ENCODE measurements at regions not wholly inside any gene's neighbourhood (a gene's known extent, or its start where the extent isn't known, plus 50 kb on each side); places are given as distances from the start of the nearest gene placed in this dataset.
A peak's percentile ranks its signal among the peaks of the same experiment; 100 is the strongest.

GRCh38 chr13:94784066-94784465, 71.7 kb upstream of the SOX21 start:
- no peaks in the 10 kb centered on the region for H3K36me3 ChIP-seq (ENCODE audit: control insufficient read depth in 4 of 4, insufficient read depth in 4 of 4, low read length in 4 of 4)
- 88 to 91% methylated on average over 6 of the region's 6 CpGs for WGBS, 2 donors
- no peak overlapping the region for H3K4me3 ChIP-seq
- ATAC-seq (ENCODE audit: insufficient read depth, low FRiP score) (no peak), DNase-seq (peak; percentile 18 to 60 (median 52))
- H3K9me3 ChIP-seq (ENCODE audit: control insufficient read depth in 4 of 4, insufficient read depth in 3 of 4, low read length in 3 of 4) = peaks cover 0 to 3% (median 0%) of the 10 kb centered on the region in 4 donors
- no peaks in the 10 kb centered on the region for H3K4me1 ChIP-seq (ENCODE audit: control insufficient read depth in 5 of 5, insufficient read depth in 5 of 5, low read length in 5 of 5)
- H3K27me3 ChIP-seq (ENCODE audit: control insufficient read depth in 3 of 3, insufficient read depth in 3 of 3, low read length in 2 of 3) = no peaks in the 10 kb centered on the region
- TF ChIP-seq CTCF (IDR thresholded peaks at IDR 0.05; ENCODE audit: control extremely low read depth, extremely low read depth) = no peak
- no peak overlapping the region for H3K27ac ChIP-seq (ENCODE audit: low read depth in 1 of 2, low read length in 1 of 2)
- no peak overlapping the region for H3K9ac ChIP-seq (ENCODE audit: insufficient read depth in 1 of 2, low read length in 2 of 2)

DNA sequence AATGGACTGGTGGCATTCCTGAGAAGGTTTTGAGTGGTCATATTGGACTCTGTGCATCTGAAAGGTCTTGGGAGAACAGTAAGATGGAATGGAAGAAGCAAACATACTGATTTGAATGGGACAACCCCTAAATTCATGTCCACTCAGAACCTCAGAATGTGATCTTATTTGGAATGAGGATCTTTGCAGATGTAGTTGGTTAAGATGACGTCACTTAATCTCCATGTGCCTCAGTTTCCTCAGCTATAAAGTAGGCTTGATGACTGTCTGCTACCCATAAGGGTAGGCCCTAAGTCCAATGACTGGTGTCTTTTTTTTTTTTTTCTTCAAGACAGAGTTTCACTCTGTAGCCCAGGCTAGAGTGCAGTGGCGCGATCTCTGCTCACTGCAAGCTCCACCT, 71.1 kb upstream of the SOX21 start:
- no peak for TF ChIP-seq CTCF (IDR thresholded peaks at IDR 0.05; ENCODE audit: control extremely low read depth, extremely low read depth)
- no peak overlapping the region for H3K27ac ChIP-seq (ENCODE audit: low read depth in 1 of 2, low read length in 1 of 2)
- H3K4me1 ChIP-seq (ENCODE audit: control insufficient read depth in 5 of 5, insufficient read depth in 5 of 5, low read length in 5 of 5) = no peaks in the 10 kb centered on the region
- peaks cover 0 to 3% (median 0%) of the 10 kb centered on the region in 4 donors for H3K9me3 ChIP-seq (ENCODE audit: control insufficient read depth in 4 of 4, insufficient read depth in 3 of 4, low read length in 3 of 4)
- H3K27me3 ChIP-seq (ENCODE audit: control insufficient read depth in 3 of 3, insufficient read depth in 3 of 3, low read length in 2 of 3) = no peaks in the 10 kb centered on the region
- H3K36me3 ChIP-seq (ENCODE audit: control insufficient read depth in 4 of 4, insufficient read depth in 4 of 4, low read length in 4 of 4) = no peaks in the 10 kb centered on the region
- no peak overlapping the region for H3K4me3 ChIP-seq
- DNase-seq = no peak
- H3K9ac ChIP-seq (ENCODE audit: insufficient read depth in 1 of 2, low read length in 2 of 2) = no peak overlapping the region
- ATAC-seq (ENCODE audit: insufficient read depth, low FRiP score) = no peak
- 96% methylated on average over 3 of the region's 3 CpGs for WGBS, 2 donors

DNA sequence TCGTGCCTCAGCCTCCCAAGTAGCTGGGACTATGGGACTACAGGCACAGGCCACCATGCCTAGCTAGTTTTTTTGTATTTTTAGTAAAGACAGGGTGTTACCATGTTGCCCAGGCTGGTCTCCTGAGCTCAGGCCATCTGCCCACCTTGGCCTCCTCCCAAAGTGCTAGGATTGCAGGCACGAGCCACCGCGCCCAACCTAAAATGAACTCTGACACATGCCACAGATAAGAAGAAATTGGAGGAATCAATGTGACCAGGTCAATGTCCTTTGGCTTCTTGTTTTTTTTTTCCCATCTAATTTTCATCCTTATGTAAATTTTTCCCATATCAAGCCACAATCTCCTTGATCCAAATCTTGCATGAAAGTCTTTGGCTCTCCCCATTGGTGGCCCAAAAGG, 68.1 kb upstream of the SOX21 start:
- TF ChIP-seq CTCF (IDR thresholded peaks at IDR 0.05; ENCODE audit: control extremely low read depth, extremely low read depth) = no peak
- WGBS, 2 donors = 87 to 94% methylated on average over 4 of the region's 4 CpGs
- DNase-seq (no peak), ATAC-seq (ENCODE audit: insufficient read depth, low FRiP score) (no peak)
- H3K36me3 ChIP-seq (ENCODE audit: control insufficient read depth in 4 of 4, insufficient read depth in 4 of 4, low read length in 4 of 4) = no peaks in the 10 kb centered on the region
- no peak overlapping the region for H3K27ac ChIP-seq (ENCODE audit: low read depth in 1 of 2, low read length in 1 of 2)
- H3K4me3 ChIP-seq = no peak overlapping the region
- H3K27me3 ChIP-seq (ENCODE audit: control insufficient read depth in 3 of 3, insufficient read depth in 3 of 3, low read length in 2 of 3) = no peaks in the 10 kb centered on the region
- H3K4me1 ChIP-seq (ENCODE audit: control insufficient read depth in 5 of 5, insufficient read depth in 5 of 5, low read length in 5 of 5) = no peaks in the 10 kb centered on the region
- H3K9ac ChIP-seq (ENCODE audit: insufficient read depth in 1 of 2, low read length in 2 of 2) = no peak overlapping the region
- peaks cover 0 to 3% (median 0%) of the 10 kb centered on the region in 4 donors for H3K9me3 ChIP-seq (ENCODE audit: control insufficient read depth in 4 of 4, insufficient read depth in 3 of 4, low read length in 3 of 4)

DNA sequence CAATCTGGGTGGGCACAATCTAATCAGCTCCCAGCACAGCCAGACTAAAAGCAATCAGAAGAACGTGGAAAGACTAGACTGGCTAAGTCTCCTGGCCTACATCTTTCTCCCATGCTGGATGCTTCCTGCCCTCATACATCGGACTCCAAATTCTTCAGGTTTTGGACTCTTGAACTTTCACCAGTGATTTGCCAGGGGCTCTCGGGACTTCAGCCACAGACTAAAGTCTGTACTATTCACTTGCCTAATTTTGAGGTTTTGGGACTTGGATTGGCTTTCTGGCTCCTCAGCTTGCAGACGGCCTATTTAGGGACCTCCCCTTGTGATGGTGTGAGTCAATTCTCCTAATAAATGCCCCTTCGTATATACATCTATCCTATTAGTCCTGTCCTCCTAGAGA, 66.6 kb upstream of the SOX21 start:
- Histone ChIP-seq H3K4me3 (no peak overlapping the region), H3K36me3 (ENCODE audit: control insufficient read depth in 4 of 4, insufficient read depth in 4 of 4, low read length in 4 of 4) (no peaks in the 10 kb centered on the region), H3K9me3 (ENCODE audit: control insufficient read depth in 4 of 4, insufficient read depth in 3 of 4, low read length in 3 of 4) (peaks cover 0 to 3% (median 0%) of the 10 kb centered on the region in 4 donors), H3K27ac (ENCODE audit: low read depth in 1 of 2, low read length in 1 of 2) (no peak overlapping the region), H3K27me3 (ENCODE audit: control insufficient read depth in 3 of 3, insufficient read depth in 3 of 3, low read length in 2 of 3) (no peaks in the 10 kb centered on the region), H3K4me1 (ENCODE audit: control insufficient read depth in 5 of 5, insufficient read depth in 5 of 5, low read length in 5 of 5) (no peaks in the 10 kb centered on the region), H3K9ac (ENCODE audit: insufficient read depth in 1 of 2, low read length in 2 of 2) (no peak overlapping the region)
- ATAC-seq (ENCODE audit: insufficient read depth, low FRiP score) = no peak
- WGBS, 2 donors = 76 to 85% methylated on average over 5 of the region's 5 CpGs
- DNase-seq = no peak
- no peak for TF ChIP-seq CTCF (IDR thresholded peaks at IDR 0.05; ENCODE audit: control extremely low read depth, extremely low read depth)
